Prostate gland (tissue), 2 donors: ENCODE measurements at regions not wholly inside any gene's neighbourhood (a gene's known extent, or its start where the extent isn't known, plus 50 kb on each side); places are given as distances from the start of the nearest gene placed in this dataset.

Source experiments
- DNase-seq: peaks from one replicate; pipeline ENCODE4 v3.0.0-alpha.2; 2019; ENCODE audit warnings: low spot score
- H3K27ac ChIP-seq, 2 donors: fragments of 200-600 bp; sonication (generic); 2 replicates each; pipeline ENCODE4 v1.5.1; 2017 to 2019
- H3K27me3 ChIP-seq: fragments of 200-600 bp; sonication (generic); replicated peaks from 2 replicates; pipeline ENCODE4 v1.5.1; 2019; ENCODE audit not compliant: insufficient read depth
- H3K36me3 ChIP-seq, 2 donors: fragments of 200-600 bp; sonication (generic); 1 replicate in 1 of 2; 2 replicates in 1 of 2; pipeline versions ENCODE4 v1.5.1 to v1.8.1; 2017 to 2019
- H3K4me1 ChIP-seq: fragments of 200-600 bp; sonication (generic); replicated peaks from 2 replicates; pipeline ENCODE4 v1.5.1; 2019
- H3K4me3 ChIP-seq, 2 donors: fragments of 200-600 bp; sonication (generic); 2 replicates each; pipeline ENCODE4 v1.5.1; 2017 to 2019
- H3K9me3 ChIP-seq: fragments of 200-600 bp; sonication (generic); 2 replicates; pipeline ENCODE4 v1.5.1; 2017
- POLR2A ChIP-seq: fragments of 450-650 bp; IDR thresholded peaks from one replicate; pipeline ENCODE4 v1.6.1; 2016; ENCODE audit warnings: antibody characterized with exemption, mild to moderate bottlenecking
- POLR2AphosphoS5 ChIP-seq: sonication (generic); formaldehyde crosslinking; IDR thresholded peaks from one replicate; pipeline ENCODE4 v1.6.1; 2017; ENCODE audit warnings: antibody characterized with exemption
- WGBS: methylation state at CpG from one replicate; pipeline ENCODE4 v1.1.5; 2018; 5-methylcytosine and 5-hydroxymethylcytosine counted together
- intact Hi-C: fragments of 100-400 bp; cut with DNase I; formaldehyde crosslinking; loops from one replicate; pipeline ENCODE4 v1.14.2; 2022
- TF ChIP-seq, protein P1 (sequence below), 4 experiments: fragments of 200-600 bp in 2 of 4; fragments of 450-650 bp in 2 of 4; sonication (generic) in 2 of 4; IDR thresholded peaks; 1 replicate in 3 of 4; 2 replicates in 1 of 4; pipeline ENCODE4 v1.5.1; 2016 to 2019; ENCODE audit warnings: antibody characterized with exemption in 4 of 4, mild to moderate bottlenecking in 2 of 4, moderate library complexity in 2 of 4

DNA sequence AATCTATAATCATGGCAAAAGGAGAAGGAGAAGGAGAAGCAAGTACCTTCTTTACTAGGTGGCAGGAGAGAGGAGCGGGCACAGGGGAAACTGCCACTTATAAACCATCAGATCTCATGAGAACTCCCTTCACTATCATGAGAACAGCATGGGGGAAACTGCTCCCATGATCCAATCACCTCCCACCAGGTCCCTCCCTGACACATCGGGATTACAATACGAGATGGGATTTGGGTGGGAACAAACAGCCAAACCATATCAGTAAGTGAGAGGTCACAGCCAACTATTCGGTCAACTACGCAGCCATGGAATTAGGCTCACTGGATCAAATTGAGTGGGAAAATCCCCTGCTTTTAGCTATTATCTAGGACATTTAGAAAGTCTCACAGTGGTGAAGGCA is 54.2 kb upstream of the STEAP1B start:
- no peak for DNase-seq
- no peaks in the 10 kb centered on the region for H3K4me1 ChIP-seq
- intact Hi-C loops = loop anchor here (10.0 kb wide), 1 partner anchor 381 kb away; no protein-coding TSS in a partner anchor
- WGBS = 84% methylated on average over 5 of the region's 5 CpGs
- no peaks in the 10 kb centered on the region for H3K9me3 ChIP-seq
- H3K27me3 ChIP-seq = peaks cover 2% of the 10 kb centered on the region
- no peak overlapping the region for H3K27ac ChIP-seq
- no peak overlapping the region for H3K4me3 ChIP-seq
- no peak for TF ChIP-seq POLR2AphosphoS5
- H3K36me3 ChIP-seq = no peaks in the 10 kb centered on the region

GRCh38 chr7:22551768-22552513 is 52.0 kb upstream of the STEAP1B start:
- no peaks in the 10 kb centered on the region for H3K9me3 ChIP-seq
- 89% methylated on average over 8 of the region's 8 CpGs for WGBS
- intact Hi-C loops = loop anchor here (10.0 kb wide), 1 partner anchor 383 kb away; no protein-coding TSS in a partner anchor
- H3K36me3 ChIP-seq = no peaks in the 10 kb centered on the region
- DNase-seq = no peak
- peaks cover 2% of the 10 kb centered on the region for H3K27me3 ChIP-seq
- no peaks in the 10 kb centered on the region for H3K4me1 ChIP-seq
- no peak overlapping the region for H3K4me3 ChIP-seq
- no peak overlapping the region for H3K27ac ChIP-seq
- no peak for TF ChIP-seq POLR2AphosphoS5
- TF ChIP-seq, protein P1, sequence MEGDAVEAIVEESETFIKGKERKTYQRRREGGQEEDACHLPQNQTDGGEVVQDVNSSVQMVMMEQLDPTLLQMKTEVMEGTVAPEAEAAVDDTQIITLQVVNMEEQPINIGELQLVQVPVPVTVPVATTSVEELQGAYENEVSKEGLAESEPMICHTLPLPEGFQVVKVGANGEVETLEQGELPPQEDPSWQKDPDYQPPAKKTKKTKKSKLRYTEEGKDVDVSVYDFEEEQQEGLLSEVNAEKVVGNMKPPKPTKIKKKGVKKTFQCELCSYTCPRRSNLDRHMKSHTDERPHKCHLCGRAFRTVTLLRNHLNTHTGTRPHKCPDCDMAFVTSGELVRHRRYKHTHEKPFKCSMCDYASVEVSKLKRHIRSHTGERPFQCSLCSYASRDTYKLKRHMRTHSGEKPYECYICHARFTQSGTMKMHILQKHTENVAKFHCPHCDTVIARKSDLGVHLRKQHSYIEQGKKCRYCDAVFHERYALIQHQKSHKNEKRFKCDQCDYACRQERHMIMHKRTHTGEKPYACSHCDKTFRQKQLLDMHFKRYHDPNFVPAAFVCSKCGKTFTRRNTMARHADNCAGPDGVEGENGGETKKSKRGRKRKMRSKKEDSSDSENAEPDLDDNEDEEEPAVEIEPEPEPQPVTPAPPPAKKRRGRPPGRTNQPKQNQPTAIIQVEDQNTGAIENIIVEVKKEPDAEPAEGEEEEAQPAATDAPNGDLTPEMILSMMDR (IDR thresholded peaks at IDR 0.05) = no peak
- no peak for TF ChIP-seq POLR2A

GRCh38 chr7:22550514-22551030 is 50.6 kb upstream of the STEAP1B start:
- Histone ChIP-seq H3K27ac (no peak overlapping the region), H3K27me3 (peaks cover 2% of the 10 kb centered on the region), H3K4me1 (no peaks in the 10 kb centered on the region), H3K9me3 (no peaks in the 10 kb centered on the region), H3K36me3 (no peaks in the 10 kb centered on the region), H3K4me3 (no peak overlapping the region)
- no peak for TF ChIP-seq POLR2AphosphoS5
- TF ChIP-seq, protein P1 (IDR thresholded peaks at IDR 0.05) = no peak
- TF ChIP-seq POLR2A = no peak
- DNase-seq = no peak
- intact Hi-C loops = loop anchor here (10.0 kb wide), 1 partner anchor 384 kb away; no protein-coding TSS in a partner anchor
- 34% methylated on average over 6 of the region's 6 CpGs for WGBS

- WGBS = 5% methylated on average over 48 of the region's 48 CpGs
- intact Hi-C loops = loop anchor here (10.0 kb wide), 1 partner anchor 385 kb away; no protein-coding TSS in a partner anchor
- DNase-seq = no peak
- Histone ChIP-seq H3K9me3 (no peaks in the 10 kb centered on the region), H3K4me3 (no peak overlapping the region), H3K27ac (no peak overlapping the region), H3K4me1 (no peaks in the 10 kb centered on the region), H3K27me3 (peaks cover 6% of the 10 kb centered on the region), H3K36me3 (no peaks in the 10 kb centered on the region)
- no peak for TF ChIP-seq POLR2A
- no peak for TF ChIP-seq POLR2AphosphoS5
- TF ChIP-seq, protein P1 (IDR thresholded peaks at IDR 0.05) = peak in 1 of 4 experiments; percentile 39
Measured at GRCh38 chr7:22549667-22550513, 49.9 kb upstream of the STEAP1B start.
